DMS79 (cell line): ENCODE measurements at regions not wholly inside any gene's neighbourhood (a gene's known extent, or its start where the extent isn't known, plus 50 kb on each side); places are given as distances from the start of the nearest gene placed in this dataset.
"Not testable (repeated sequence)": the region's sequence is repeated elsewhere in the genome, so short reads cannot be mapped to it uniquely, and the experiment has no call there.

Source experiments
- DNase-seq: peaks from one replicate; lab custom pipeline; 2025; lab: John Stamatoyannopoulos, UW

DNA sequence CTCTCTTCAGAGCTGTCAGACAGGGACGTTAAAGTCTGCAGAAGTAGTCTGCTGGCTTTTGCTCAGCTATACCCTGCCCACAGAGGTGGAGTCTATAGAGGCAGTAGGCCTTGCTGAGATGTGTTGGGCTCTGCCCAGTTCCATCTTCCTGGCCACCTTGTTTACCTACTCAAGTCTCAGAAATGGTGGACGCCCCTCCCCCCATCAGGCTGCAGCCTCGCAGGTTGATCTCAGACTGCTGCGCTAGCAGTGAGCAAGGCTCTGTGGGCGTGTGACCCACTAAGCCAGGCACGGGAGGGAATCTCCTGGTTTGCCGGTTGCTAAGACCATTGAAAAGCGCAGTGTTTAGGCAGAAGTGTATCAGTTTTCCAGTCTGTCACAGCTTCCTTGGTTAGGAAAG is 305.0 kb downstream of the BCKDHB start:
- DNase-seq, result no peak

DNA sequence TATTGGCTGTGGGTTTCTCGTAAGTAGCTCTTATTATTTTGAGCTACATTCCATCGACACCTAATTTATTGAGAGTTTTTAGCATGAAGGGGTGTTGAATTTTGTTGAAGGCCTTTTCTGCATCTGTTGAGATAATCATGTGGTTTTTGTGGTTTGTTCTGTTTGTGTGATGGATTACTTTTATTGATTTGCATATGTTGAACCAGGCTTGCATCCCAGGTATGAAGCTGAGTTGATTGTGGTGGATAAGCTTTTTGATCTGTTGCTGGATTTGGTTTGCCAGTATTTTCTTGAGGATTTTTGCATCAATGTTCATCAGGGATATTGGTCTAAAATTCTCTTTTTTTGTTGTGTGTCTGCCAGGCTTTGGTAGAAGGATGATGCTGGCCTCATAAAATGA is 301.5 kb downstream of the BCKDHB start:
- DNase-seq, result not testable (repeated sequence)

DNA sequence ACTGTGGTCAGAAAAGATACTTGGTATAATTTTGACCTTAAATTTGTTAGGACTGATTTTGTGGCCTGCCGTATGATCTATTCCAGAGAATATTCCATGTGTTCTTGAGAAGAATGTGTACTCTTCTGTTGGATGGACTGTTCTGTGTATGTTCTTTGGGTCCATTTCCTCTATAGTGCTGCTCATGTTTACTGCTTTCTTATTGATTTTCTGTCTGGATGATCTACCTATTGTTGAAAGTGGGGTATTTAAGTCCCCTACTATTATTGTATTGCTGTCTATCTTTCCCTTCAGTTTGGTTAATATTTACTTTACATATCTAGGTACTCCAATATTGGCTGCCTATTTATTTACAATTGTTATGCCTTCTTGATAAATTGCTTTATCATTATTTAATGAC is 298.4 kb downstream of the BCKDHB start:
- DNase-seq, result no peak

DNA sequence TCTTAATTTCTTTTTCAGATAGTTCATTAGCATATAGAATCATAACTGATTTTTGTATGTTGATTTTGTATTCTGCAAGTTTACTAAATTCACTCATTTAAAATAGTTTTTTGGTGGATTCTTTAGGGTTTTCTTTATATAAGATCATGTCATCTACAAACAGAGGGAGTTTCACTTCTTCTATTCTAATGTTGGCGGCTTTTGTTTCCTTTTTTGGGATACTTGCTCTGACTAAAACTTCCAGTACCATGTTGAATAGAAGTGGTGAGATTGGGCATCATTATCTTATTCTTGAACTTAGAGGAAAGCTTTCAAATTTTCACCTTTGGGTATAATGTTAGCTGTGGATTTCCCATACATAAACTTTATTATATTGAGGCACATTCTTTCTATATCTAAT is 296.9 kb downstream of the BCKDHB start:
- no peak for DNase-seq

DNA sequence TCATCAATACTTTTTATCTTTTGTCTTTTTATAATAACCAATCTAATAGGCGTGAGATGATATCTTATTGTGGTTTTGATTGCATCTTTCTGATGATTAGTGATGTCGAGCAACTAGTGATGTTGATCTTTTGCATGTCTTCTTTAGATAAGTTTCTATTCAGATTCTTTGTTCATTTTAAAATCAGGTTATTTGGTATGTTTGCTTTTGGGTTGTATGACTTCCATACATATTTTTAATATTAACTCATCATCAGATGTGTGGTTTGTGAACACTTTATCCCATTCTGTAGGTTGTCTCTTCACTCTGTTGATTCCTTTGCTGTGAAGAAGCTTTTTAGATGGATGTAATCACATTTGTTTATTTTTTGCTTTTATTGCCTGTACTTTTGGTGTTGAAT is 295.8 kb downstream of the BCKDHB start:
- DNase-seq, result no peak
